Panc1 (cell line): ENCODE measurements at regions not wholly inside any gene's neighbourhood (a gene's known extent, or its start where the extent isn't known, plus 50 kb on each side); places are given as distances from the start of the nearest gene placed in this dataset.

Experiments
- CTCF ChIP-seq: fragments of 450-650 bp; IDR thresholded peaks from 2 replicates; pipeline ENCODE4 v1.5.1; 2017; ENCODE audit warnings: mild to moderate bottlenecking
- POLR2AphosphoS5 ChIP-seq: IDR thresholded peaks from 2 replicates; pipeline ENCODE4 v1.6.1; 2012; ENCODE audit warnings: mild to moderate bottlenecking, low read depth, low read length, moderate library complexity
- SIN3A ChIP-seq: IDR thresholded peaks from 2 replicates; pipeline ENCODE4 v1.6.1; 2012; ENCODE audit warnings: low read depth, mild to moderate bottlenecking, low read length, moderate library complexity, borderline replicate concordance; ENCODE audit not compliant: insufficient read depth
- TCF7L2 ChIP-seq: IDR thresholded peaks from 2 replicates; pipeline ENCODE4 v1.6.1; 2011; ENCODE audit warnings: mild to moderate bottlenecking, low read depth, low read length, inconsistent platforms
- TF ChIP-seq, protein P1 (sequence below), 2 experiments: IDR thresholded peaks; 2 replicates each; pipeline ENCODE4 v1.6.1; 2011 to 2012; ENCODE audit warnings: low read depth in 2 of 2, control low read depth in 1 of 2, low read length in 1 of 2, mild to moderate bottlenecking in 1 of 2, moderate library complexity in 1 of 2; ENCODE audit not compliant: insufficient read depth in 1 of 2

- TF ChIP-seq, protein P1, sequence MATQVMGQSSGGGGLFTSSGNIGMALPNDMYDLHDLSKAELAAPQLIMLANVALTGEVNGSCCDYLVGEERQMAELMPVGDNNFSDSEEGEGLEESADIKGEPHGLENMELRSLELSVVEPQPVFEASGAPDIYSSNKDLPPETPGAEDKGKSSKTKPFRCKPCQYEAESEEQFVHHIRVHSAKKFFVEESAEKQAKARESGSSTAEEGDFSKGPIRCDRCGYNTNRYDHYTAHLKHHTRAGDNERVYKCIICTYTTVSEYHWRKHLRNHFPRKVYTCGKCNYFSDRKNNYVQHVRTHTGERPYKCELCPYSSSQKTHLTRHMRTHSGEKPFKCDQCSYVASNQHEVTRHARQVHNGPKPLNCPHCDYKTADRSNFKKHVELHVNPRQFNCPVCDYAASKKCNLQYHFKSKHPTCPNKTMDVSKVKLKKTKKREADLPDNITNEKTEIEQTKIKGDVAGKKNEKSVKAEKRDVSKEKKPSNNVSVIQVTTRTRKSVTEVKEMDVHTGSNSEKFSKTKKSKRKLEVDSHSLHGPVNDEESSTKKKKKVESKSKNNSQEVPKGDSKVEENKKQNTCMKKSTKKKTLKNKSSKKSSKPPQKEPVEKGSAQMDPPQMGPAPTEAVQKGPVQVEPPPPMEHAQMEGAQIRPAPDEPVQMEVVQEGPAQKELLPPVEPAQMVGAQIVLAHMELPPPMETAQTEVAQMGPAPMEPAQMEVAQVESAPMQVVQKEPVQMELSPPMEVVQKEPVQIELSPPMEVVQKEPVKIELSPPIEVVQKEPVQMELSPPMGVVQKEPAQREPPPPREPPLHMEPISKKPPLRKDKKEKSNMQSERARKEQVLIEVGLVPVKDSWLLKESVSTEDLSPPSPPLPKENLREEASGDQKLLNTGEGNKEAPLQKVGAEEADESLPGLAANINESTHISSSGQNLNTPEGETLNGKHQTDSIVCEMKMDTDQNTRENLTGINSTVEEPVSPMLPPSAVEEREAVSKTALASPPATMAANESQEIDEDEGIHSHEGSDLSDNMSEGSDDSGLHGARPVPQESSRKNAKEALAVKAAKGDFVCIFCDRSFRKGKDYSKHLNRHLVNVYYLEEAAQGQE (IDR thresholded peaks at IDR 0.05; ENCODE audit: insufficient read depth in 1 of 2, low read depth in 2 of 2, low read length in 1 of 2): no peak
- no peak for TF ChIP-seq CTCF
- TF ChIP-seq SIN3A: no peak
- TF ChIP-seq POLR2AphosphoS5: no peak
- no peak for TF ChIP-seq TCF7L2
These were observed 1002.0 kb downstream of the REEP3 start for GRCh38 chr10:64523065-64523759.
